Liver (tissue), 8 donors: ENCODE measurements at regions not wholly inside any gene's neighbourhood (a gene's known extent, or its start where the extent isn't known, plus 50 kb on each side); places are given as distances from the start of the nearest gene placed in this dataset.

Experiments
- DNase-seq: peaks from one replicate; pipeline ENCODE4 v3.0.0-alpha.2; 2017; ENCODE audit warnings: low spot score
- H3K27ac ChIP-seq, 2 donors: one replicate each; pipeline ENCODE4 v1.7.0; 2013; ENCODE audit warnings: inconsistent platforms in 2 of 2, low read length in 2 of 2, control low read depth in 1 of 2, low read depth in 1 of 2, mild to moderate bottlenecking in 1 of 2
- H3K27me3 ChIP-seq, 4 donors: one replicate each; pipeline versions ENCODE4 v1.6.1 to v1.7.0; 2013; ENCODE audit warnings: low read length in 3 of 4, inconsistent platforms in 1 of 4, mild to moderate bottlenecking in 1 of 4, moderate library complexity in 1 of 4; ENCODE audit not compliant: control insufficient read depth in 4 of 4, insufficient read depth in 4 of 4
- H3K36me3 ChIP-seq, 4 donors: one replicate each; pipeline versions ENCODE4 v1.6.1 to v1.7.0; 2013; ENCODE audit warnings: low read length in 3 of 4, mild to moderate bottlenecking in 3 of 4, low read depth in 1 of 4, moderate library complexity in 1 of 4; ENCODE audit not compliant: control insufficient read depth in 4 of 4, insufficient read depth in 3 of 4
- H3K4me1 ChIP-seq, 4 donors: one replicate each; pipeline versions ENCODE4 v1.6.1 to v1.7.0; 2013; ENCODE audit warnings: low read length in 3 of 4, mild to moderate bottlenecking in 3 of 4, moderate library complexity in 1 of 4; ENCODE audit not compliant: control insufficient read depth in 4 of 4, insufficient read depth in 4 of 4
- H3K4me3 ChIP-seq, 3 donors: one replicate each; pipeline versions ENCODE4 v1.6.1 to v1.7.0; 2013; ENCODE audit warnings: low read length in 3 of 3, control low read depth in 1 of 3, low read depth in 1 of 3, mild to moderate bottlenecking in 1 of 3
- H3K9ac ChIP-seq, 2 donors: one replicate each; pipeline ENCODE4 v1.7.0; 2013; ENCODE audit warnings: low read length in 2 of 2, mild to moderate bottlenecking in 2 of 2, moderate library complexity in 2 of 2, control low read depth in 1 of 2, low read depth in 1 of 2
- H3K9me3 ChIP-seq, 4 donors: one replicate each; pipeline versions ENCODE4 v1.6.1 to v1.7.0; 2013; ENCODE audit warnings: low read length in 3 of 4; ENCODE audit not compliant: control insufficient read depth in 4 of 4
- EGR1 ChIP-seq, 2 donors: IDR thresholded peaks; 2 replicates each; pipeline ENCODE4 v1.6.1; 2016 to 2018; ENCODE audit warnings: antibody characterized with exemption in 2 of 2, low read depth in 2 of 2
- FOXA1 ChIP-seq: IDR thresholded peaks from 2 replicates; pipeline ENCODE4 v1.6.1; 2016; ENCODE audit warnings: antibody characterized with exemption
- FOXA2 ChIP-seq: IDR thresholded peaks from 2 replicates; pipeline ENCODE4 v1.6.1; 2016; ENCODE audit warnings: antibody characterized with exemption
- GABPA ChIP-seq, 2 donors: IDR thresholded peaks in 1 of 2; conservative IDR thresholded peaks in 1 of 2; 2 replicates each; pipeline ENCODE4 v1.6.1; 2016; ENCODE audit warnings: antibody characterized with exemption in 2 of 2, mild to moderate bottlenecking in 1 of 2, moderate library complexity in 1 of 2
- HNF4A ChIP-seq, 2 donors: conservative IDR thresholded peaks; 2 replicates each; pipeline ENCODE4 v1.6.1; 2016; ENCODE audit warnings: antibody characterized with exemption in 2 of 2, mild to moderate bottlenecking in 2 of 2
- HNF4G ChIP-seq: IDR thresholded peaks from 2 replicates; pipeline ENCODE4 v1.6.1; 2016; ENCODE audit warnings: antibody characterized with exemption
- JUND ChIP-seq, 2 donors: IDR thresholded peaks; 2 replicates each; pipeline ENCODE4 v1.6.1; 2016; ENCODE audit warnings: antibody characterized with exemption in 2 of 2
- NR2F2 ChIP-seq: IDR thresholded peaks from 2 replicates; pipeline ENCODE4 v1.6.1; 2016; ENCODE audit warnings: antibody characterized with exemption
- RAD21 ChIP-seq, 2 donors: IDR thresholded peaks; 2 replicates each; pipeline ENCODE4 v1.6.1; 2016; ENCODE audit warnings: antibody characterized with exemption in 2 of 2, mild to moderate bottlenecking in 2 of 2
- RXRA ChIP-seq, 2 donors: IDR thresholded peaks; 2 replicates each; pipeline ENCODE4 v1.6.1; 2017 to 2018; ENCODE audit warnings: antibody characterized with exemption in 2 of 2, mild to moderate bottlenecking in 1 of 2
- SP1 ChIP-seq: IDR thresholded peaks from 2 replicates; pipeline ENCODE4 v1.6.1; 2018; ENCODE audit warnings: antibody characterized with exemption, mild to moderate bottlenecking
- YY1 ChIP-seq: IDR thresholded peaks from 2 replicates; pipeline ENCODE4 v1.6.1; 2016; ENCODE audit warnings: antibody characterized with exemption, mild to moderate bottlenecking
- WGBS: extraction: QIAGEN DNeasy Blood & Tissue Kit; methylation state at CpG from one replicate; pipeline ENCODE4 v1.1.7; 2013; 5-methylcytosine and 5-hydroxymethylcytosine counted together
- TF ChIP-seq, protein P1 (sequence below): IDR thresholded peaks from 2 replicates; pipeline ENCODE4 v1.6.1; 2016; ENCODE audit warnings: antibody characterized with exemption
- TF ChIP-seq, protein P2 (sequence below): IDR thresholded peaks from 2 replicates; pipeline ENCODE4 v1.6.1; 2016; ENCODE audit warnings: antibody characterized with exemption
- TF ChIP-seq, protein P3 (sequence below): IDR thresholded peaks from 2 replicates; pipeline ENCODE4 v1.6.1; 2016; ENCODE audit warnings: antibody characterized with exemption, mild to moderate bottlenecking
- TF ChIP-seq, protein P4 (sequence below): fragments of 150-350 bp; IDR thresholded peaks from 2 replicates; pipeline ENCODE4 v1.5.1; 2017; ENCODE audit warnings: improper control_type of control experiment, low read depth, low read length; ENCODE audit not compliant: missing input control
- TF ChIP-seq, protein P5 (sequence below): IDR thresholded peaks from 2 replicates; pipeline ENCODE4 v1.6.1; 2016; ENCODE audit warnings: antibody characterized with exemption
- donor health status: healthy.
- donor health status: healthy.
- donor health status: healthy.
- donor health status: healthy.
- donor health status: healthy.

DNA sequence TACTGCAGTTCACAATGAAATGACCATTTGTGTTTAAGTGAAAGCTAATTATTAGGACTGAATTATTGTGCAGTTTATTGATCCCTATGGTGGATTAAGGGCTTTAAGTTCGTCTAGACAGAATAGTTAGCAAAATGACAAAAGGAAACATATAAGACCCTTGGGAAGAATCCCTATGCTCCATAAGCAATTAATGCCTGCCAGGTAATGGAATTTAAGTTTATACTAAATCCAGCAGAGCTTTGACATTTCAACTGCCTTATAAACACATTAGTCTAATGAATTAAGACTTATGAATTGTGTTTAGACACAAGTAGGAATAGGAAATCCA, 640.0 kb upstream of the ARRDC3 start:
- WGBS, result 43% methylated on average over 1 of the region's 1 CpG
- no peak overlapping the region for H3K9ac ChIP-seq
- TF ChIP-seq SP1 (no peak), NR2F2 (no peak), RXRA (IDR thresholded peaks at IDR 0.05) (no peak), HNF4A (conservative IDR thresholded peaks at IDR 0.05) (no peak), FOXA1 (no peak), GABPA (IDR thresholded peaks at IDR 0.05 in 1 of 2, conservative IDR thresholded peaks at IDR 0.05 in 1 of 2) (no peak), RAD21 (IDR thresholded peaks at IDR 0.05) (no peak), FOXA2 (no peak), EGR1 (IDR thresholded peaks at IDR 0.05; ENCODE audit: low read depth in 2 of 2) (no peak)
- TF ChIP-seq, protein P1, sequence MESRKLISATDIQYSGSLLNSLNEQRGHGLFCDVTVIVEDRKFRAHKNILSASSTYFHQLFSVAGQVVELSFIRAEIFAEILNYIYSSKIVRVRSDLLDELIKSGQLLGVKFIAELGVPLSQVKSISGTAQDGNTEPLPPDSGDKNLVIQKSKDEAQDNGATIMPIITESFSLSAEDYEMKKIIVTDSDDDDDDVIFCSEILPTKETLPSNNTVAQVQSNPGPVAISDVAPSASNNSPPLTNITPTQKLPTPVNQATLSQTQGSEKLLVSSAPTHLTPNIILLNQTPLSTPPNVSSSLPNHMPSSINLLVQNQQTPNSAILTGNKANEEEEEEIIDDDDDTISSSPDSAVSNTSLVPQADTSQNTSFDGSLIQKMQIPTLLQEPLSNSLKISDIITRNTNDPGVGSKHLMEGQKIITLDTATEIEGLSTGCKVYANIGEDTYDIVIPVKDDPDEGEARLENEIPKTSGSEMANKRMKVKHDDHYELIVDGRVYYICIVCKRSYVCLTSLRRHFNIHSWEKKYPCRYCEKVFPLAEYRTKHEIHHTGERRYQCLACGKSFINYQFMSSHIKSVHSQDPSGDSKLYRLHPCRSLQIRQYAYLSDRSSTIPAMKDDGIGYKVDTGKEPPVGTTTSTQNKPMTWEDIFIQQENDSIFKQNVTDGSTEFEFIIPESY, result no peak
- TF ChIP-seq, protein P2, sequence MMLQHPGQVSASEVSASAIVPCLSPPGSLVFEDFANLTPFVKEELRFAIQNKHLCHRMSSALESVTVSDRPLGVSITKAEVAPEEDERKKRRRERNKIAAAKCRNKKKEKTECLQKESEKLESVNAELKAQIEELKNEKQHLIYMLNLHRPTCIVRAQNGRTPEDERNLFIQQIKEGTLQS, result no peak
- H3K4me3 ChIP-seq, result no peak overlapping the region
- no peaks in the 10 kb centered on the region for H3K36me3 ChIP-seq
- no peaks in the 10 kb centered on the region for H3K4me1 ChIP-seq
- H3K27ac ChIP-seq, result no peak overlapping the region
- no peaks in the 10 kb centered on the region for H3K27me3 ChIP-seq
- H3K9me3 ChIP-seq, result no peaks in the 10 kb centered on the region
- DNase-seq, result no peak

DNA sequence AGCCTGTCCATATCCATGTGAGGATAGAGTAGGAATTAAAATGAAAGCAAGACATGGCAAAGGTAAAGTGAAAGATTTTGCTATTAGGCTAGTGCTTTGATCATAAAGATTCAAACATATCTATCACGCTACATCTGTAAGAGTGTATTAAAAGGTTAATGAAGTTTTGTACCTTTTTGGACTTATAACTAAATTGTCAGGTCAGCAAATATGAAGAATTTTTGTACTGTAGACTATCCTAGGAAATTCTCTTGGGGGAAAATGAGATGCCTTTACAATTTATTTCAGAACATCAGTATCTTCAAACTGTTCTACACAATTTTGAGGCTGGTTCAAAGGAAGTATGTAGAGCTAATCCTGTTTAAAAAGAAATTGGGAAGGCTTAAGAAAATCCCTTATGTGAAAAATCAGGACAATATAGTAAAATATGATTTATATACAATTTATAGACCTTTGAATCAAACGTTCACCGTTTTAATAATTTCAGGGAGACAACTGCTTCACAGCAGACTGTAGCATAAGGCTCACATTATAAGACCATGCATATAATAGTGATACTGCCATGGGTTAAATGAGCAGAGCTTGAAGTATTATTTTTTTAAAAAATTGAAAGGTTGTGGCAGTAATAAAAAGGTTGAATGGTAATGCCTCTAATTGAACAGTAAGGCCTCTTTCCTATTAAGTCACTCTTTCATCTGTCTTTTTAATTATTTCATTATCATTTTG, 639.5 kb upstream of the ARRDC3 start:
- no peak overlapping the region for H3K4me3 ChIP-seq
- no peaks in the 10 kb centered on the region for H3K36me3 ChIP-seq
- TF ChIP-seq JUND (IDR thresholded peaks at IDR 0.05), result no peak
- TF ChIP-seq RXRA (IDR thresholded peaks at IDR 0.05), result no peak
- no peak for TF ChIP-seq RAD21 (IDR thresholded peaks at IDR 0.05)
- TF ChIP-seq SP1, result no peak
- no peak for TF ChIP-seq FOXA1
- no peak for TF ChIP-seq GABPA (IDR thresholded peaks at IDR 0.05 in 1 of 2, conservative IDR thresholded peaks at IDR 0.05 in 1 of 2)
- TF ChIP-seq, protein P1, result no peak
- TF ChIP-seq, protein P3, sequence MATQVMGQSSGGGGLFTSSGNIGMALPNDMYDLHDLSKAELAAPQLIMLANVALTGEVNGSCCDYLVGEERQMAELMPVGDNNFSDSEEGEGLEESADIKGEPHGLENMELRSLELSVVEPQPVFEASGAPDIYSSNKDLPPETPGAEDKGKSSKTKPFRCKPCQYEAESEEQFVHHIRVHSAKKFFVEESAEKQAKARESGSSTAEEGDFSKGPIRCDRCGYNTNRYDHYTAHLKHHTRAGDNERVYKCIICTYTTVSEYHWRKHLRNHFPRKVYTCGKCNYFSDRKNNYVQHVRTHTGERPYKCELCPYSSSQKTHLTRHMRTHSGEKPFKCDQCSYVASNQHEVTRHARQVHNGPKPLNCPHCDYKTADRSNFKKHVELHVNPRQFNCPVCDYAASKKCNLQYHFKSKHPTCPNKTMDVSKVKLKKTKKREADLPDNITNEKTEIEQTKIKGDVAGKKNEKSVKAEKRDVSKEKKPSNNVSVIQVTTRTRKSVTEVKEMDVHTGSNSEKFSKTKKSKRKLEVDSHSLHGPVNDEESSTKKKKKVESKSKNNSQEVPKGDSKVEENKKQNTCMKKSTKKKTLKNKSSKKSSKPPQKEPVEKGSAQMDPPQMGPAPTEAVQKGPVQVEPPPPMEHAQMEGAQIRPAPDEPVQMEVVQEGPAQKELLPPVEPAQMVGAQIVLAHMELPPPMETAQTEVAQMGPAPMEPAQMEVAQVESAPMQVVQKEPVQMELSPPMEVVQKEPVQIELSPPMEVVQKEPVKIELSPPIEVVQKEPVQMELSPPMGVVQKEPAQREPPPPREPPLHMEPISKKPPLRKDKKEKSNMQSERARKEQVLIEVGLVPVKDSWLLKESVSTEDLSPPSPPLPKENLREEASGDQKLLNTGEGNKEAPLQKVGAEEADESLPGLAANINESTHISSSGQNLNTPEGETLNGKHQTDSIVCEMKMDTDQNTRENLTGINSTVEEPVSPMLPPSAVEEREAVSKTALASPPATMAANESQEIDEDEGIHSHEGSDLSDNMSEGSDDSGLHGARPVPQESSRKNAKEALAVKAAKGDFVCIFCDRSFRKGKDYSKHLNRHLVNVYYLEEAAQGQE, result no peak
- no peak for TF ChIP-seq HNF4G
- TF ChIP-seq, protein P4, sequence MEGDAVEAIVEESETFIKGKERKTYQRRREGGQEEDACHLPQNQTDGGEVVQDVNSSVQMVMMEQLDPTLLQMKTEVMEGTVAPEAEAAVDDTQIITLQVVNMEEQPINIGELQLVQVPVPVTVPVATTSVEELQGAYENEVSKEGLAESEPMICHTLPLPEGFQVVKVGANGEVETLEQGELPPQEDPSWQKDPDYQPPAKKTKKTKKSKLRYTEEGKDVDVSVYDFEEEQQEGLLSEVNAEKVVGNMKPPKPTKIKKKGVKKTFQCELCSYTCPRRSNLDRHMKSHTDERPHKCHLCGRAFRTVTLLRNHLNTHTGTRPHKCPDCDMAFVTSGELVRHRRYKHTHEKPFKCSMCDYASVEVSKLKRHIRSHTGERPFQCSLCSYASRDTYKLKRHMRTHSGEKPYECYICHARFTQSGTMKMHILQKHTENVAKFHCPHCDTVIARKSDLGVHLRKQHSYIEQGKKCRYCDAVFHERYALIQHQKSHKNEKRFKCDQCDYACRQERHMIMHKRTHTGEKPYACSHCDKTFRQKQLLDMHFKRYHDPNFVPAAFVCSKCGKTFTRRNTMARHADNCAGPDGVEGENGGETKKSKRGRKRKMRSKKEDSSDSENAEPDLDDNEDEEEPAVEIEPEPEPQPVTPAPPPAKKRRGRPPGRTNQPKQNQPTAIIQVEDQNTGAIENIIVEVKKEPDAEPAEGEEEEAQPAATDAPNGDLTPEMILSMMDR, result no peak
- no peak for TF ChIP-seq EGR1 (IDR thresholded peaks at IDR 0.05; ENCODE audit: low read depth in 2 of 2)
- no peak for TF ChIP-seq YY1
- no peak for TF ChIP-seq FOXA2
- no peak for TF ChIP-seq HNF4A (conservative IDR thresholded peaks at IDR 0.05)
- TF ChIP-seq, protein P2, result no peak
- TF ChIP-seq, protein P5, sequence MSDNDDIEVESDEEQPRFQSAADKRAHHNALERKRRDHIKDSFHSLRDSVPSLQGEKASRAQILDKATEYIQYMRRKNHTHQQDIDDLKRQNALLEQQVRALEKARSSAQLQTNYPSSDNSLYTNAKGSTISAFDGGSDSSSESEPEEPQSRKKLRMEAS, result no peak
- 86% methylated on average over 3 of the region's 3 CpGs for WGBS
- H3K9ac ChIP-seq, result no peak overlapping the region
- H3K9me3 ChIP-seq, result no peaks in the 10 kb centered on the region
- H3K27me3 ChIP-seq, result no peaks in the 10 kb centered on the region
- DNase-seq, result no peak
- no peak overlapping the region for H3K27ac ChIP-seq
- H3K4me1 ChIP-seq, result no peaks in the 10 kb centered on the region
